ENCODE measurements at regions not wholly inside any gene's neighbourhood (a gene's known extent, or its start where the extent isn't known, plus 50 kb on each side); places are given as distances from the start of the nearest gene placed in this dataset.
A peak's percentile ranks its signal among the peaks of the same experiment; 100 is the strongest.

DNA sequence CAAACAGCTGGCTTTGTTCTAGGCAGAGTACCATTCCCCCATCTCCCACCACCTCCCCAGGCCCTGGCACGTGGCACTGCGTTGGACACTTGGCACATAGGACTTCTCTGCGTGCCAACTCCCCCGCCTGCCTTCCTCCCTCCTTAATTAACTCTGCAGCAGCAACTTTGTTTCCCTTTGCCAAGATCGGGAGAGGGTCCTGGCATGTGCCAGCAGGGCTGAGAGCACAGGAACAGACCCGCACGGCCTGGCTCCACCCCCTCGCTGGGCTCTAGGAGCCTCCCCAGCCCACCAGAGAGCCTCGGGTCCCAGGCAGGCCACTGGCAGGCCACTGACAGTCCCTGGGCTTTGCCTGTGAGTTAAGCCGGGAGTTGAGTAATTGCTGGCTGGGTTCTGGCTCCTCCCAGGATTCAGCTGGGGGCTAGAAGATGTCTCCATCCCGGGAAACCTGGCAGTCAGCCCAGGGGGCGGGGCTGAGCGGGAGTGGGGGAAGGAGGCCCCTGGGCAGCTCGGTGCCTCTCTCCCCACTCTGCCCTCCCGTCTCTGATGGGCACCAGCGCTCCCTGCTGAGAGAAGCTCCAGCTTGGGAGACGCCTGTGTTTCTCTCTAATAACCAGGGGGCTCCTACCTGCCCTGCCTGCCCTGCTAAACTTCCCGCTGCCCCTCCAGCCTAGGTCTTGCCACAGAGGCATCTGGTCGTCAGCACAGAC lies 224.0 kb upstream of the TNRC6C start:
- Mint-ChIP-seq H3K27ac (no peak overlapping the region), H3K27me3 (ENCODE audit: low read depth, poor library complexity) (peaks cover 17% of the 10 kb centered on the region), H3K4me3 (peak overlapping the region; percentile 40), H3K9me3 (peaks cover 45% of the 10 kb centered on the region), H3K36me3 (ENCODE audit: low read depth) (peaks cover 14% of the 10 kb centered on the region), H3K4me1 (peaks cover 38% of the 10 kb centered on the region)
- peak; percentile 71 for DNase-seq
- TF ChIP-seq, protein P1, sequence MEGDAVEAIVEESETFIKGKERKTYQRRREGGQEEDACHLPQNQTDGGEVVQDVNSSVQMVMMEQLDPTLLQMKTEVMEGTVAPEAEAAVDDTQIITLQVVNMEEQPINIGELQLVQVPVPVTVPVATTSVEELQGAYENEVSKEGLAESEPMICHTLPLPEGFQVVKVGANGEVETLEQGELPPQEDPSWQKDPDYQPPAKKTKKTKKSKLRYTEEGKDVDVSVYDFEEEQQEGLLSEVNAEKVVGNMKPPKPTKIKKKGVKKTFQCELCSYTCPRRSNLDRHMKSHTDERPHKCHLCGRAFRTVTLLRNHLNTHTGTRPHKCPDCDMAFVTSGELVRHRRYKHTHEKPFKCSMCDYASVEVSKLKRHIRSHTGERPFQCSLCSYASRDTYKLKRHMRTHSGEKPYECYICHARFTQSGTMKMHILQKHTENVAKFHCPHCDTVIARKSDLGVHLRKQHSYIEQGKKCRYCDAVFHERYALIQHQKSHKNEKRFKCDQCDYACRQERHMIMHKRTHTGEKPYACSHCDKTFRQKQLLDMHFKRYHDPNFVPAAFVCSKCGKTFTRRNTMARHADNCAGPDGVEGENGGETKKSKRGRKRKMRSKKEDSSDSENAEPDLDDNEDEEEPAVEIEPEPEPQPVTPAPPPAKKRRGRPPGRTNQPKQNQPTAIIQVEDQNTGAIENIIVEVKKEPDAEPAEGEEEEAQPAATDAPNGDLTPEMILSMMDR (IDR thresholded peaks at IDR 0.05) = no peak

DNA sequence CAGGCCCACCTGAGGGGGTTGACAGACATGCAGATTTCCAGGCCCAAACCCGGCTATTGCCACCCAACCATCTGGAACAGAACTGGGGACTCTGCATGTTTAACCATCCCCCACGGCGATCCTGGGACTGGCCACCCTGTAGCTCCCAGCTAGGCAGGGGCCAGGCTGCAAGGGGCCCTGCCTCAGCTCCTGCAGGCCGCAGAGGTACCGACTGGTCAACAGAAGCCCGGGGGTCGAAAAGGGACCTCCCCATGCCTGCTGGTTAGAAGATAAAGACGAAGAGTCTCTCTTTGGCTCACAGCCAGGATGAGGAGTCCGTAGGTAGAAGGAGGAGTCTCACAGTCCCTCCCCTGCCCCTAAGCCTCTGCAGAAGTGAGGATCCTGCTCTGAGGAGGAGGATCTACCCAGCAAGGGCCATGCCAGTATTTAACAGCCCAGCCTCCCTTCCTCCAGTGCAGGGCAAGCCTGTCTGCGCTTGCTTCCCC lies 223.4 kb upstream of the TNRC6C start:
- no peak overlapping the region for H3K27ac Mint-ChIP-seq
- H3K4me1 Mint-ChIP-seq = peaks cover 38% of the 10 kb centered on the region
- H3K4me3 Mint-ChIP-seq = peak overlapping the region; percentile 40
- peaks cover 14% of the 10 kb centered on the region for H3K36me3 Mint-ChIP-seq (ENCODE audit: low read depth)
- no peak for DNase-seq
- H3K27me3 Mint-ChIP-seq (ENCODE audit: low read depth, poor library complexity) = peaks cover 23% of the 10 kb centered on the region
- TF ChIP-seq, protein P1 (IDR thresholded peaks at IDR 0.05) = no peak
- peaks cover 39% of the 10 kb centered on the region for H3K9me3 Mint-ChIP-seq

DNA sequence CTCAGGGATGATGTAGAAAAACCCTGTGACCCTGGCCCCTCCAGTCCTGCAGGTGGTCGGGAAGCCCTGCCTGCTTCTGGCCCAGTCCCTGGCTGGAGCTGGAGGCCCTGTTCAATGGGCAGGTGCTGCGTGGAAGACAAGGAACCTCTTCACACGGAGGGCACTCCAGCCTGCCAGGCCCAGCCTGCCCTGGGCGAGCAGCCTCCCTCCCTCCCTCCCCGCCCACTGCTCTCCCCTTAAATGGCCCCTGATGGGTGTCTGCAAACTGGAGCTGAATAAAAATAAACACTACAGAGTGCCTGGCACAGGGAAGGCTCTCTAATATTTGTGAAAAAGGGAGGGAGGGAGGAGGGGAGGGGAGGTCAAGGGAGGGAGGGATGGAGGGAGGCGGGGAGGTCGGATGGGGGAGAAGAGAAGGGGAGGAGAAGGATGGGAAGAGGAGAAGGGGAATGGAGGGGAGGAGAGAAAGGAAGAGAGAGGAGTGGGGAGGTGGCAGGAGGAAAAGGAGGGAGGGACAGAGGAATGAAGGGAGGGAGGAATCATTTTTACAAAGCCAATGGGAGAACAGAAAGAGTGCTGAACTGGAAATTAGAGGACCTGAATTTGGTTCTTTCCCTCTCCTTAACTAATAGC lies 222.8 kb upstream of the TNRC6C start:
- Mint-ChIP-seq H3K4me1 (peaks cover 38% of the 10 kb centered on the region), H3K4me3 (peak overlapping the region; percentile 13)
- DNase-seq = no peak

DNA sequence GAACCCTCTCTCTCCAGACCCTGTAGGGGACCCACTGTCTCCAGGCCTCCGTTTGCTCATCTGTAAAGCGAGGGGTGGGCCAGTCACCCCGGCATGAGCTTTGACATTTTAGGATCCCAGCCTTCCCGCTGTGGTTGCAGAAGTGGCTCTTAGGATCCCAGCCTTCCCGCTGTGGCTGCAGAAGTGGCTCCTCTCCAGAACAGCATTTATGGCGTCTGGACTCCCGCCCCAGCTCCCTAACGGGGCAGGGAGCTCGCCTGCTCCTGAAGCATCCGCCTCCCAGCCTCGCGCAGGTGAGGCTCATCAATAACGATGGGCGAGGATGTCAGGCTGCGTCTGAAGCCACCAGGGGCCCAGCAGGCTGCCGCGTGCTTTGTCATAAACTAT lies 222.3 kb upstream of the TNRC6C start:
- peaks cover 38% of the 10 kb centered on the region for H3K4me1 Mint-ChIP-seq
- peaks cover 9% of the 10 kb centered on the region for H3K36me3 Mint-ChIP-seq (ENCODE audit: low read depth)
- no peak overlapping the region for H3K27ac Mint-ChIP-seq
- peak overlapping the region; percentile 11 for H3K4me3 Mint-ChIP-seq
- DNase-seq = peak; percentile 22
- TF ChIP-seq, protein P1 (IDR thresholded peaks at IDR 0.05) = no peak
- H3K9me3 Mint-ChIP-seq = peaks cover 41% of the 10 kb centered on the region
- H3K27me3 Mint-ChIP-seq (ENCODE audit: low read depth, poor library complexity) = peaks cover 26% of the 10 kb centered on the region

More for the DNA sequence above, 222.8 kb upstream of the TNRC6C start:
- H3K27me3 Mint-ChIP-seq (ENCODE audit: low read depth, poor library complexity) = peaks cover 23% of the 10 kb centered on the region
- TF ChIP-seq, protein P1 (IDR thresholded peaks at IDR 0.05) = no peak
- peaks cover 10% of the 10 kb centered on the region for H3K36me3 Mint-ChIP-seq (ENCODE audit: low read depth)
- peaks cover 39% of the 10 kb centered on the region for H3K9me3 Mint-ChIP-seq
- H3K27ac Mint-ChIP-seq = no peak overlapping the region

DNA sequence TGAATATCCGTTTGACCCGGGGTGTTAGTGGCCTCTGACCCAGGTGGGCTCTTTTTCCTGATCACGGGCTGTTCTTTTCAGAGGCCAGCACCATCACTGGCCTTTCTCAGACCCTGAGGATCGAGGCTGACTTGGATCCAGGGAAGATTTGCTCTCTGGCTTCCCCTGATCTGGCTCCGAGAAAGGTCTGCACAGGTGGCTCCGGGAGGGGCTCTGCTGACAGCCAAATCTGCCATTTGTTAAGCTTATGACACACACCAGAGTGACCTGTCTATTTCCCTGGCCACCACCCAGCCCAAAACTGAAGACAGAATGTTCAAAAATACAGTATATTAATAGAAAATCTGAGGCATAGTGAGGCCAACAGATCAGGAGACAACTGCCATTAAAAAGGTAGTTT lies 221.8 kb upstream of the TNRC6C start:
- Mint-ChIP-seq H3K27me3 (ENCODE audit: low read depth, poor library complexity) (peaks cover 31% of the 10 kb centered on the region), H3K9me3 (peaks cover 36% of the 10 kb centered on the region), H3K4me3 (no peak overlapping the region), H3K27ac (no peak overlapping the region), H3K4me1 (peaks cover 38% of the 10 kb centered on the region), H3K36me3 (ENCODE audit: low read depth) (peaks cover 9% of the 10 kb centered on the region)
- no peak for DNase-seq
- TF ChIP-seq, protein P1 (IDR thresholded peaks at IDR 0.05) = no peak
